ENCODE measurements at regions not wholly inside any gene's neighbourhood (a gene's known extent, or its start where the extent isn't known, plus 50 kb on each side); places are given as distances from the start of the nearest gene placed in this dataset.
"Not testable (repeated sequence)": the region's sequence is repeated elsewhere in the genome, so short reads cannot be mapped to it uniquely, and the experiment has no call there.

- no peak for DNase-seq (ENCODE audit: low read depth in 2 of 2)
Measured at GRCh38 chr7:42567051-42567450, 330.0 kb upstream of the GLI3 start.

GRCh38 chr7:42561797-42562196, 324.8 kb upstream of the GLI3 start:
- no peak for DNase-seq (ENCODE audit: low read depth in 2 of 2)

- DNase-seq (ENCODE audit: low read depth in 2 of 2): no peak
Measured at GRCh38 chr7:42560866-42561265, 323.9 kb upstream of the GLI3 start.

GRCh38 chr7:42554932-42555331, 317.9 kb upstream of the GLI3 start:
- DNase-seq (ENCODE audit: low read depth in 2 of 2): not testable (repeated sequence)

GRCh38 chr7:42552227-42552626, 315.2 kb upstream of the GLI3 start:
- no peak for DNase-seq (ENCODE audit: low read depth in 2 of 2)

GRCh38 chr7:42550706-42551470, 313.9 kb upstream of the GLI3 start:
- DNase-seq (ENCODE audit: low read depth in 2 of 2): peak; percentile 32 to 34

GRCh38 chr7:42549866-42550485, 313.0 kb upstream of the GLI3 start:
- no peak for DNase-seq (ENCODE audit: low read depth in 2 of 2)

- DNase-seq (ENCODE audit: low read depth in 2 of 2): no peak
Measured at GRCh38 chr7:42548816-42549611, 312.0 kb upstream of the GLI3 start.

GRCh38 chr7:42545049-42545724, 308.2 kb upstream of the GLI3 start:
- DNase-seq (ENCODE audit: low read depth in 2 of 2): no peak

GRCh38 chr7:42543953-42544352, 306.9 kb upstream of the GLI3 start:
- DNase-seq (ENCODE audit: low read depth in 2 of 2): no peak

GRCh38 chr7:42542446-42542845, 305.4 kb upstream of the GLI3 start:
- not testable (repeated sequence) for DNase-seq (ENCODE audit: low read depth in 2 of 2)

GRCh38 chr7:42534441-42534840, 297.4 kb upstream of the GLI3 start:
- DNase-seq (ENCODE audit: low read depth in 2 of 2): no peak

- DNase-seq (ENCODE audit: low read depth in 2 of 2): no peak
Measured at GRCh38 chr7:42527004-42527403, 290.0 kb upstream of the GLI3 start.

GRCh38 chr7:42522227-42522991, 285.4 kb upstream of the GLI3 start:
- DNase-seq (ENCODE audit: low read depth in 2 of 2): no peak

GRCh38 chr7:42511027-42511426, 274.0 kb upstream of the GLI3 start:
- peak; percentile 32 to 41 for DNase-seq (ENCODE audit: low read depth in 2 of 2)

GRCh38 chr7:42506097-42506496, 269.1 kb upstream of the GLI3 start:
- DNase-seq (ENCODE audit: low read depth in 2 of 2): no peak

- DNase-seq (ENCODE audit: low read depth in 2 of 2): peak; percentile 36 to 44
Measured at GRCh38 chr7:42502022-42502421, 265.0 kb upstream of the GLI3 start.

- no peak for DNase-seq (ENCODE audit: low read depth in 2 of 2)
Measured at GRCh38 chr7:42495256-42495655, 258.2 kb upstream of the GLI3 start.

- DNase-seq (ENCODE audit: low read depth in 2 of 2): no peak
Measured at GRCh38 chr7:42494736-42495135, 257.7 kb upstream of the GLI3 start.

GRCh38 chr7:42494199-42494710, 257.2 kb upstream of the GLI3 start:
- no peak for DNase-seq (ENCODE audit: low read depth in 2 of 2)

Data from fibroblast of skin of left biceps (primary cell).